Endothelial cell (in vitro differentiated cells): ENCODE measurements at regions not wholly inside any gene's neighbourhood (a gene's known extent, or its start where the extent isn't known, plus 50 kb on each side); places are given as distances from the start of the nearest gene placed in this dataset.

Experiments
- DNase-seq: peaks from one replicate; pipeline ENCODE4 v3.0.0; 2021; ENCODE audit warnings: low spot score
- H3K27ac Mint-ChIP-seq: one replicate; pipeline ENCODE4 v1.8.0; 2021; ENCODE audit warnings: mixed read lengths, inconsistent platforms; ENCODE audit not compliant: unreplicated experiment
- H3K27me3 Mint-ChIP-seq: one replicate; pipeline ENCODE4 v1.8.0; 2021; ENCODE audit warnings: mild to moderate bottlenecking, moderate library complexity, mixed read lengths, inconsistent platforms; ENCODE audit not compliant: unreplicated experiment
- H3K36me3 Mint-ChIP-seq: one replicate; pipeline ENCODE4 v1.8.0; 2021; ENCODE audit warnings: mild to moderate bottlenecking, low read depth, mixed read lengths, inconsistent platforms; ENCODE audit not compliant: unreplicated experiment
- H3K4me1 Mint-ChIP-seq: one replicate; pipeline ENCODE4 v1.8.0; 2021; ENCODE audit warnings: mild to moderate bottlenecking, mixed read lengths, inconsistent platforms; ENCODE audit not compliant: unreplicated experiment
- H3K4me3 Mint-ChIP-seq: one replicate; pipeline ENCODE4 v1.8.0; 2021; ENCODE audit warnings: mild to moderate bottlenecking, mixed read lengths, inconsistent platforms; ENCODE audit not compliant: unreplicated experiment
- H3K9me3 Mint-ChIP-seq: one replicate; pipeline ENCODE4 v1.8.0; 2021; ENCODE audit warnings: mixed read lengths, inconsistent platforms; ENCODE audit not compliant: unreplicated experiment
- CTCF ChIP-seq: fragments of 200-600 bp; sonication (generic); IDR thresholded peaks from one replicate; pipeline ENCODE4 v1.5.0; 2021; ENCODE audit warnings: antibody characterized with exemption; ENCODE audit not compliant: unreplicated experiment

- no peaks in the 10 kb centered on the region for H3K9me3 Mint-ChIP-seq
Measured at GRCh38 chr20:11376420-11376819, 541.3 kb upstream of the BTBD3 start.

GRCh38 chr20:11376998-11377397 is 540.7 kb upstream of the BTBD3 start:
- Mint-ChIP-seq H3K9me3 (no peaks in the 10 kb centered on the region), H3K4me1 (no peaks in the 10 kb centered on the region), H3K27ac (no peak overlapping the region), H3K4me3 (no peak overlapping the region), H3K27me3 (no peaks in the 10 kb centered on the region), H3K36me3 (no peaks in the 10 kb centered on the region)
- TF ChIP-seq CTCF: no peak
- no peak for DNase-seq

More at GRCh38 chr20:11376420-11376819, 541.3 kb upstream of the BTBD3 start:
- no peaks in the 10 kb centered on the region for H3K27me3 Mint-ChIP-seq
- H3K27ac Mint-ChIP-seq: no peak overlapping the region
- H3K4me1 Mint-ChIP-seq: no peaks in the 10 kb centered on the region
- H3K4me3 Mint-ChIP-seq: no peak overlapping the region
- H3K36me3 Mint-ChIP-seq: no peaks in the 10 kb centered on the region
- no peak for TF ChIP-seq CTCF
- DNase-seq: no peak

GRCh38 chr20:11377761-11378160 is 539.9 kb upstream of the BTBD3 start:
- H3K4me3 Mint-ChIP-seq: no peak overlapping the region
- H3K4me1 Mint-ChIP-seq: no peaks in the 10 kb centered on the region
- no peak overlapping the region for H3K27ac Mint-ChIP-seq
- no peak for DNase-seq
- no peaks in the 10 kb centered on the region for H3K27me3 Mint-ChIP-seq
- H3K9me3 Mint-ChIP-seq: no peaks in the 10 kb centered on the region
- H3K36me3 Mint-ChIP-seq: no peaks in the 10 kb centered on the region
- TF ChIP-seq CTCF: no peak

- no peak for DNase-seq
- H3K27ac Mint-ChIP-seq: no peak overlapping the region
- no peaks in the 10 kb centered on the region for H3K36me3 Mint-ChIP-seq
- TF ChIP-seq CTCF: no peak
- H3K4me3 Mint-ChIP-seq: no peak overlapping the region
- no peaks in the 10 kb centered on the region for H3K4me1 Mint-ChIP-seq
- H3K9me3 Mint-ChIP-seq: no peaks in the 10 kb centered on the region
- H3K27me3 Mint-ChIP-seq: no peaks in the 10 kb centered on the region
Measured at GRCh38 chr20:11378252-11378651, 539.4 kb upstream of the BTBD3 start.

GRCh38 chr20:11379257-11380011 is 538.3 kb upstream of the BTBD3 start:
- no peak for DNase-seq
- H3K4me1 Mint-ChIP-seq: no peaks in the 10 kb centered on the region
- no peaks in the 10 kb centered on the region for H3K36me3 Mint-ChIP-seq
- no peak overlapping the region for H3K4me3 Mint-ChIP-seq
- H3K27me3 Mint-ChIP-seq: no peaks in the 10 kb centered on the region
- H3K9me3 Mint-ChIP-seq: no peaks in the 10 kb centered on the region
- no peak overlapping the region for H3K27ac Mint-ChIP-seq
- no peak for TF ChIP-seq CTCF
